ENCODE measurements at regions not wholly inside any gene's neighbourhood (a gene's known extent, or its start where the extent isn't known, plus 50 kb on each side); places are given as distances from the start of the nearest gene placed in this dataset.
"Not testable (repeated sequence)": the region's sequence is repeated elsewhere in the genome, so short reads cannot be mapped to it uniquely, and the experiment has no call there.

GRCh38 chr20:53891306-53891894 lies 179.0 kb downstream of the BCAS1 start:
- H3K9me3 Mint-ChIP-seq = peaks cover 4% of the 10 kb centered on the region
- no peak overlapping the region for H3K4me3 Mint-ChIP-seq
- H3K36me3 Mint-ChIP-seq (ENCODE audit: low read depth) = peaks cover 4% of the 10 kb centered on the region
- peaks cover 43% of the 10 kb centered on the region for H3K4me1 Mint-ChIP-seq
- no peak for DNase-seq
- intact Hi-C loops (cut with micrococcal nuclease) = loop anchor here (5.0 kb wide), 2 partner anchors 119 to 249 kb away; no protein-coding TSS in a partner anchor
- H3K27ac Mint-ChIP-seq = no peak overlapping the region
- no peaks in the 10 kb centered on the region for H3K27me3 Mint-ChIP-seq

- intact Hi-C loops (cut with micrococcal nuclease) = loop anchor here (5.0 kb wide), 2 partner anchors 118 to 248 kb away; no protein-coding TSS in a partner anchor
- H3K27ac Mint-ChIP-seq = no peak overlapping the region
- H3K9me3 Mint-ChIP-seq = peaks cover 4% of the 10 kb centered on the region
- no peak for DNase-seq
- peaks cover 4% of the 10 kb centered on the region for H3K36me3 Mint-ChIP-seq (ENCODE audit: low read depth)
- no peaks in the 10 kb centered on the region for H3K27me3 Mint-ChIP-seq
- H3K4me3 Mint-ChIP-seq = no peak overlapping the region
- peaks cover 49% of the 10 kb centered on the region for H3K4me1 Mint-ChIP-seq
These were observed 179.7 kb downstream of the BCAS1 start for GRCh38 chr20:53890443-53891305.

DNA sequence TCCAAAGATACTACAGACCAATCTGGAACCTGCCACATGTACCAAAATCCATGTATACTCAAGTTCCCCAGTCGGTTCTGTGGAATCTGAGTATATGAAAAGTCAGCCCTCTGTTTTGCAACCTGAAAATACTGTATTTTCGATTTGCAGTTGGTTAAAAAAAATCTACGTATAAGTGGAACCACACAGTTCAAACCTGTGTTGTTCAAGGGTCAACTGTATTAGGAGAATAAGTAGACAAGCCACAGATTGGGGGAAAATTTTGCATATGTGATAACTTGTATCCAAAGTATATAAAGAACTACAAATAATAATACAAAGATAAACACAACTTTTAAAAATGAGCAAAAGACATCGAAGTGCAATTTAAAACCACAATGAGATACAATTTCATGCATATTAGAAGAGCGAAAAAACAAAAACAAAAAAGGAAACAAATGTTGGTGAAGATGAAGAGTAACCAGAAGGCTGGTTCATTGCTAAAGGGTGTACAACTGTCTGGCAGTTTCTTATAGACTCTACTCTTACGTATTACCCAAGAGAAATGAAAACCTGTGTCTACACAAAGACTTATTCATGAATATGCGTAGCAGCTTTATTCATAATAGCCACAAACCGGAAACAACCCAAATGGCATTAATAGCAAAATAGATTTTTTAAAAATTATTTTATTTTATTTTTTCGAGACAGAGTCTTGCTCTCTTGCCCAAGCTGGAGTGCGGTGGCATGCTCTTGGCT lies 180.8 kb downstream of the BCAS1 start:
- Mint-ChIP-seq H3K27ac (no peak overlapping the region), H3K9me3 (peaks cover 4% of the 10 kb centered on the region), H3K36me3 (ENCODE audit: low read depth) (peaks cover 4% of the 10 kb centered on the region), H3K4me3 (no peak overlapping the region), H3K4me1 (peaks cover 49% of the 10 kb centered on the region), H3K27me3 (no peaks in the 10 kb centered on the region)
- DNase-seq = no peak
- intact Hi-C loops (cut with micrococcal nuclease) = loop anchor here (5.0 kb wide), 2 partner anchors 117 to 247 kb away; no protein-coding TSS in a partner anchor

GRCh38 chr20:53888951-53889350 lies 181.4 kb downstream of the BCAS1 start:
- DNase-seq = no peak
- H3K4me3 Mint-ChIP-seq = no peak overlapping the region
- H3K27me3 Mint-ChIP-seq = no peaks in the 10 kb centered on the region
- peaks cover 49% of the 10 kb centered on the region for H3K4me1 Mint-ChIP-seq
- H3K27ac Mint-ChIP-seq = no peak overlapping the region
- intact Hi-C loops (cut with micrococcal nuclease) = no loop called here
- H3K9me3 Mint-ChIP-seq = peaks cover 4% of the 10 kb centered on the region
- peaks cover 4% of the 10 kb centered on the region for H3K36me3 Mint-ChIP-seq (ENCODE audit: low read depth)

DNA sequence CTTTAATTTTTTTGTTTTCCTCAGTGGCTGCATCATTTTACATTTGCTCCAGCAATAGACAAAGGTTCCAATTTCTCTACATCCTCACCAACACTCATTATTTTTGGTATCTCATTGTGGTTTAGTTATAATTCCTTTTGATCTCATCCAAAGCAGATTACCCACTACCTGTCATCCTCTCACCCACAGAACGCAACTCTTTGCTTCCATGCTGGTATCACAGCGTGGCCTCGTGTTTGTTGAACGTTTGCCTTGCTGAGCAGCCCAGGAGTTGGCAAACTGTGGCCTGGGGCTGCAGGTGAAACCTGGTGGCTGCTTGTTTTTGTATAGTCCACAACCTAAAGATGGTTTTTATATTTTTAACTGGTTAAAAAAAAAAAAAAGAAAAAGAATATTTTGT lies 181.9 kb downstream of the BCAS1 start:
- intact Hi-C loops (cut with micrococcal nuclease) = no loop called here
- no peak overlapping the region for H3K4me3 Mint-ChIP-seq
- DNase-seq = no peak
- peaks cover 4% of the 10 kb centered on the region for H3K36me3 Mint-ChIP-seq (ENCODE audit: low read depth)
- H3K27ac Mint-ChIP-seq = peak overlapping the region; percentile 34
- peaks cover 47% of the 10 kb centered on the region for H3K4me1 Mint-ChIP-seq
- peaks cover 4% of the 10 kb centered on the region for H3K9me3 Mint-ChIP-seq
- no peaks in the 10 kb centered on the region for H3K27me3 Mint-ChIP-seq

- no peak overlapping the region for H3K27ac Mint-ChIP-seq
- intact Hi-C loops (cut with micrococcal nuclease) = no loop called here
- H3K36me3 Mint-ChIP-seq (ENCODE audit: low read depth) = peaks cover 4% of the 10 kb centered on the region
- peaks cover 4% of the 10 kb centered on the region for H3K9me3 Mint-ChIP-seq
- DNase-seq = no peak
- H3K27me3 Mint-ChIP-seq = no peaks in the 10 kb centered on the region
- no peak overlapping the region for H3K4me3 Mint-ChIP-seq
- peaks cover 47% of the 10 kb centered on the region for H3K4me1 Mint-ChIP-seq
These were observed 182.4 kb downstream of the BCAS1 start for GRCh38 chr20:53887973-53888372.

- intact Hi-C loops (cut with micrococcal nuclease) = loop anchor here (1.0 kb wide), 2 partner anchors 8 to 16 kb away; no protein-coding TSS in a partner anchor
- H3K4me1 Mint-ChIP-seq = peaks cover 40% of the 10 kb centered on the region
- peak overlapping the region; percentile 39 for H3K4me3 Mint-ChIP-seq
- no peak for DNase-seq
- H3K27me3 Mint-ChIP-seq = no peaks in the 10 kb centered on the region
- peaks cover 9% of the 10 kb centered on the region for H3K9me3 Mint-ChIP-seq
- peak overlapping the region; percentile 68 for H3K27ac Mint-ChIP-seq
- H3K36me3 Mint-ChIP-seq (ENCODE audit: low read depth) = no peaks in the 10 kb centered on the region
These were observed 185.4 kb downstream of the BCAS1 start for GRCh38 chr20:53884859-53885541.

DNA sequence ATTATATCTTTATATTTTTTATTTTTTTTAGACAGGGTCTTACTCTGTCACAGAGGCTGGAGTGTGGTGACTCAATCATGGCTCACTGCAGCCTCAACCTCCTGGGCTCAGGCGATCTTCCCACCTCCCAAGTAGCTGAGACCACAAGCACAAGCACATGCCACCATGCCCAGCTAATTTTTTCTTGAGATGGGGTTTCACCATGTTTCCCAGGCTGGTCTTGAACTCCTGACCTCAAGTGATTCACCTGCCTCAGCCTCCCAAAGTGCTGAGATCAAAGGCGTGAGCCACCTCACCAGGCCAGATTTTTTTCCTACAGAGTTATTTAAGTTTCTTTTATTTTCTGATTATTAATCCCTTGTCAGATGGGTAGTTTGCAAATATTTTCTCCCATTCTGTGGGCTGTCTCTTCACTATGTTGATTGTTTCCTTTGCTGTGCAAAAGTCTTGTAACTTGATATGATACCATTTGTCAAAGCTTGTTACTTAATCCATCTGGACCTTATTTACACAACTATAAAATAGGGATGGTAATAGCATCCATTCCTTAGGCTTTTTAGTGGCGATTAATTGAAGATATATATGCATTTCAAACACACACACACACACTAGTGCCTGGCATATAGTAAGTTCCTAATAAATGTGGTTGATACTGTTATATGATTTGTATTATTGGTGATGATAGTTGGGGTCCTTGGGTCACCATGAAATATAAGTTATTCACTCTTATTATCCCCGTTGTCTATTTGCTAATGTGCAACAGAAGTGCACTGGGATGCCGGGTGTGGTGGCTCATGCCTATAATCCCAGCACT lies 187.1 kb downstream of the BCAS1 start:
- intact Hi-C loops (cut with micrococcal nuclease) = no loop called here
- Mint-ChIP-seq H3K4me1 (peaks cover 41% of the 10 kb centered on the region), H3K9me3 (peaks cover 9% of the 10 kb centered on the region), H3K27ac (peak overlapping the region; percentile 13), H3K36me3 (ENCODE audit: low read depth) (no peaks in the 10 kb centered on the region), H3K27me3 (no peaks in the 10 kb centered on the region), H3K4me3 (no peak overlapping the region)
- no peak for DNase-seq

DNA sequence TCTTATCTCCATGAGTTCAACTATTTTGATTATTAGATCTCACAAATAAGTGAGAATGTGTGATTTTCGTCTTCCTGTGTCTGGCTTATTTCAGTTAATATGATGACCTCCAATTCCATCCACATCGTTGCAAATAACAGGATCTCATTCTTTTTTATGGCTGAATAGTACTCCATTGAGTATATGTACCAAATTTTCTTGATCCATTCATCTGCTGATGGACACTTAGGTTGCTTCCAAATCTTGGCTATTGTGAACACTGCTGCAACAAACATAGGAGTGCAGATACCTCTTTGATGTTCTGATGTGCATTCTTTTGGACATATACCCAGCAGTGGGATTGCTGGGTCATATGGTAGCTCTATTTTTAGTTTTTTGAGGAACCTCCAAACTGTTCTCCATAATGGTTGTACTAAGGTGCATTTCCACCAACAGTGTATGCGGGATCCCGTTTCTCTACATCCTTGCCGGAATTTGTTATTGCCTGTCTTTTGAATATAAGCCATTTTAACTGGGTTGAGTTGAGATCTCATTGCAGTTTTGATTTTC lies 187.9 kb downstream of the BCAS1 start:
- not testable (repeated sequence) for H3K36me3 Mint-ChIP-seq (ENCODE audit: low read depth)
- H3K4me1 Mint-ChIP-seq = peaks cover 40% of the 10 kb centered on the region

DNA sequence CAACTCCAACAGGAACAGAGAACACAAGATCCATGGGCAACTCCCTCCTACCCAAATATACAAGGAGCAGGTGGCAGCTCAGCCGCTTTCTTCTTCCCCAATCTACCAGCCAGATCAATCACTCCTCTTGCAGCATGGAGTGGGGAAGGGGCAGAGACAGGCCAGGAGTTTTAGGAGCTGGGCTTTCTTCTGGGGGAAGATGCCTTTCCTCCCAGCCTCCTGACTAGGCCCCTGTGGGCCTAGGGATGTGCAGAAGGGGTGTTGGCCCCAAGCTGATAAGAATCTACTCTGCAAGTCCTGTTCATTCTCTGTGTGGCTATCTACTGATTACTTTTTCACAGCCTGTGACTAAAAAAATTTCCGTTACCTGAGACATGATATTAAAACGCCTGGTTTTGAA lies 189.0 kb downstream of the BCAS1 start:
- no peak overlapping the region for H3K4me3 Mint-ChIP-seq
- no peak for DNase-seq
- peaks cover 4% of the 10 kb centered on the region for H3K9me3 Mint-ChIP-seq
- no peak overlapping the region for H3K27ac Mint-ChIP-seq
- intact Hi-C loops (cut with micrococcal nuclease) = no loop called here
- H3K27me3 Mint-ChIP-seq = no peaks in the 10 kb centered on the region
- no peaks in the 10 kb centered on the region for H3K36me3 Mint-ChIP-seq (ENCODE audit: low read depth)
- peaks cover 38% of the 10 kb centered on the region for H3K4me1 Mint-ChIP-seq

More for the DNA sequence above, 187.9 kb downstream of the BCAS1 start:
- DNase-seq; H3K27me3 Mint-ChIP-seq; H3K4me3 Mint-ChIP-seq; H3K9me3 Mint-ChIP-seq; H3K27ac Mint-ChIP-seq; intact Hi-C loops (cut with micrococcal nuclease): not testable (repeated sequence)

GRCh38 chr20:53880108-53880641 lies 190.2 kb downstream of the BCAS1 start:
- H3K27ac Mint-ChIP-seq = no peak overlapping the region
- intact Hi-C loops (cut with micrococcal nuclease) = no loop called here
- H3K27me3 Mint-ChIP-seq = no peaks in the 10 kb centered on the region
- H3K9me3 Mint-ChIP-seq = peaks cover 4% of the 10 kb centered on the region
- no peaks in the 10 kb centered on the region for H3K36me3 Mint-ChIP-seq (ENCODE audit: low read depth)
- peaks cover 31% of the 10 kb centered on the region for H3K4me1 Mint-ChIP-seq
- DNase-seq = no peak
- H3K4me3 Mint-ChIP-seq = no peak overlapping the region

DNA sequence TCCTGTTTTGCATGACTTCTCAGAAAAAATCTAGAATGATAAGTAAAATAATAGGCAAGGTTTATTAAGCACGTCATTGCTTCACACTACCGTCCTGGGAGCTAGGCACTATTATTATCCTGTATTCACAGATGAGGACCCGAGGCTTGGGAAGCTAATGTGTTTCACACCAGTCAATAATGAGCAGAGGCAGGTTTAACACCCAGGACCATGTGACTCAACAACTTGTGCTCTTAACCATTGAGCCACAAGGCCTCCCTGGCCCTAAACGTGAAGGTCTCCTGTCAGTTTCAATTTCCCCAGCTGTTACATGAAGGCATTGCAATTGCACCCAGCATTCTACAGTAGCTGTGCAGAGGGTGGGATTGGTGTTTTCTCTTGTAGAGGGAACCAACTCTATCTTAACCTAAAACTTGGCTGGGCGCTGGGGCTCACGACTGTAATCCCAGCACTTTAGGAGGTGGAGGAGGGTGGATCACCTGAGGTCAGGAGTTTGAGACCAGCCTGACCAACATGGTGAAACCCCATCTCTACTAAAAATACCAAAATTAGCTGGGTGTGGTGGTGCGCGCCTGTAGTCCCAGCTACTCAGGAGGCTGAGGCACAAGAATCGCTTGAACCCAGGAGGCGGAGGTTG lies 191.2 kb downstream of the BCAS1 start:
- peaks cover 21% of the 10 kb centered on the region for H3K4me1 Mint-ChIP-seq
- no peaks in the 10 kb centered on the region for H3K27me3 Mint-ChIP-seq
- no peak overlapping the region for H3K27ac Mint-ChIP-seq
- intact Hi-C loops (cut with micrococcal nuclease) = no loop called here
- no peak for DNase-seq
- no peaks in the 10 kb centered on the region for H3K36me3 Mint-ChIP-seq (ENCODE audit: low read depth)
- no peak overlapping the region for H3K4me3 Mint-ChIP-seq
- H3K9me3 Mint-ChIP-seq = peaks cover 4% of the 10 kb centered on the region

Data from activated CD4-positive, alpha-beta T cell treated with anti-CD3 and anti-CD28 coated beads, Interleukin-2, amount 10 ng/mL, durations not matched to agents 24 days and 14 days (primary cell).